Trophoblast cell (in vitro differentiated cells and primary cell): ENCODE measurements at regions not wholly inside any gene's neighbourhood (a gene's known extent, or its start where the extent isn't known, plus 50 kb on each side); places are given as distances from the start of the nearest gene placed in this dataset.
"Not testable (repeated sequence)": the region's sequence is repeated elsewhere in the genome, so short reads cannot be mapped to it uniquely, and the experiment has no call there.

Experiments
- DNase-seq, 2 donors: peaks; one replicate each; pipeline ENCODE4 v3.0.0-alpha.2; 2016
- H2AFZ ChIP-seq: 2 replicates; pipeline ENCODE4 v1.6.1; 2013; ENCODE audit warnings: low read length, moderate library complexity, mild to moderate bottlenecking; ENCODE audit not compliant: insufficient read depth, poor library complexity
- H2AK5ac ChIP-seq: 2 replicates; pipeline ENCODE4 v1.6.1; 2013; ENCODE audit warnings: mild to moderate bottlenecking, low read length
- H2BK120ac ChIP-seq: 2 replicates; pipeline ENCODE4 v1.6.1; 2013; ENCODE audit warnings: low read length, mild to moderate bottlenecking, moderate library complexity; ENCODE audit not compliant: insufficient read depth, poor library complexity
- H2BK12ac ChIP-seq: 2 replicates; pipeline ENCODE4 v1.6.1; 2013; ENCODE audit warnings: mild to moderate bottlenecking, low read length, moderate library complexity
- H2BK5ac ChIP-seq: 2 replicates; pipeline ENCODE4 v1.6.1; 2013; ENCODE audit warnings: low read length, low read depth, moderate library complexity, mild to moderate bottlenecking; ENCODE audit not compliant: poor library complexity
- H3K14ac ChIP-seq: 2 replicates; pipeline ENCODE4 v1.6.1; 2013; ENCODE audit warnings: mild to moderate bottlenecking, low read length
- H3K18ac ChIP-seq: 2 replicates; pipeline ENCODE4 v1.6.1; 2013; ENCODE audit warnings: mild to moderate bottlenecking, low read length
- H3K23ac ChIP-seq: 2 replicates; pipeline ENCODE4 v1.6.1; 2013; ENCODE audit warnings: low read length
- H3K27ac ChIP-seq: 2 replicates; pipeline ENCODE4 v1.5.1; 2013; ENCODE audit warnings: low read depth, mild to moderate bottlenecking, inconsistent platforms, low read length, moderate library complexity
- H3K27me3 ChIP-seq: 2 replicates; pipeline ENCODE4 v1.6.1; 2013; ENCODE audit warnings: inconsistent platforms, mild to moderate bottlenecking, low read length, moderate library complexity; ENCODE audit not compliant: insufficient read depth
- H3K36me3 ChIP-seq, 2 experiments: 1 replicate in 1 of 2; 2 replicates in 1 of 2; pipeline ENCODE4 v1.6.1; 2013; ENCODE audit warnings: low read length in 2 of 2, mild to moderate bottlenecking in 2 of 2, moderate library complexity in 1 of 2; ENCODE audit not compliant: insufficient read depth in 2 of 2, control insufficient read depth in 1 of 2
- H3K4ac ChIP-seq: 2 replicates; pipeline ENCODE4 v1.6.1; 2013; ENCODE audit warnings: low read depth, mild to moderate bottlenecking, low read length, moderate library complexity
- H3K4me1 ChIP-seq, 2 experiments: 1 replicate in 1 of 2; 2 replicates in 1 of 2; pipeline ENCODE4 v1.6.1; 2013; ENCODE audit warnings: low read length in 2 of 2, mild to moderate bottlenecking in 2 of 2, moderate library complexity in 1 of 2; ENCODE audit not compliant: insufficient read depth in 2 of 2, control insufficient read depth in 1 of 2
- H3K4me2 ChIP-seq: 2 replicates; pipeline ENCODE4 v1.6.1; 2013; ENCODE audit warnings: inconsistent platforms, mild to moderate bottlenecking, low read length, moderate library complexity
- H3K4me3 ChIP-seq: 2 replicates; pipeline ENCODE4 v1.5.1; 2013; ENCODE audit warnings: mild to moderate bottlenecking, low read depth, low read length, inconsistent platforms
- H3K79me1 ChIP-seq: one replicate; pipeline ENCODE4 v1.6.1; 2013; ENCODE audit warnings: low read length
- H3K79me2 ChIP-seq: 2 replicates; pipeline ENCODE4 v1.6.1; 2013; ENCODE audit warnings: low read length, mild to moderate bottlenecking; ENCODE audit not compliant: control insufficient read depth, insufficient read depth, poor library complexity
- H3K9ac ChIP-seq: 2 replicates; pipeline ENCODE4 v1.6.1; 2013; ENCODE audit warnings: mild to moderate bottlenecking, low read length
- H3K9me3 ChIP-seq: 2 replicates; pipeline ENCODE4 v1.6.1; 2013; ENCODE audit warnings: low read depth, mild to moderate bottlenecking, control low read depth, inconsistent platforms, low read length; ENCODE audit not compliant: insufficient read depth
- H4K12ac ChIP-seq: 2 replicates; pipeline ENCODE4 v1.6.1; 2013; ENCODE audit warnings: low read depth, mild to moderate bottlenecking, low read length, moderate library complexity
- H4K8ac ChIP-seq: 2 replicates; pipeline ENCODE4 v1.6.1; 2013; ENCODE audit warnings: low read depth, mild to moderate bottlenecking, low read length, moderate library complexity
- H4K91ac ChIP-seq: one replicate; pipeline ENCODE4 v1.6.1; 2013; ENCODE audit warnings: low read depth, mild to moderate bottlenecking, low read length, moderate library complexity
- WGBS: extraction: QIAGEN DNeasy Blood & Tissue Kit; methylation state at CpG from one replicate; pipeline ENCODE4 v1.1.7; 2013; ENCODE audit warnings: missing lambda C conversion rate; ENCODE audit not compliant: insufficient read length, insufficient coverage; ENCODE audit errors: extremely low coverage; 5-methylcytosine and 5-hydroxymethylcytosine counted together

DNA sequence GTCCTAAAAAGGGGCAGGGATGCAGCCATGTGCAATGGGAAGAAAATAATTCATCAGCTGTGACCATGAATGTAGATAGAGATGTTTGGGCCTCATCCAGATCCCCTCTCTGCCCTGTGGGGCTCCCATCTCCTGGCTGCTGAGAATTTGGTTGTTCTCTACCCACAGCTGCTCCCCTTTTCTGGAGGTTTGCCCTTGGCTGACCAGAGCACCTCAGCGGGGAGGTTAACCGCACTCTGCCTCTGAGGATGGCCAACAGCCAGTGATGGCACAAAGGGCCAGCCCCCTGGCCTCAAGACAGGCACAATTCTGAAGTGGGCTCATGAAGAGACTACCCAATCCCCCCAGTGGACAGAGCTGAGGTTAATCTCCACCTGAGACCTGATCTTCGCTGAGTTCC is 61.5 kb upstream of the SERP2 start:
- Histone ChIP-seq H4K8ac (no peak overlapping the region), H3K36me3 (no peaks in the 10 kb centered on the region), H3K4me1 (no peaks in the 10 kb centered on the region), H4K12ac (no peak overlapping the region), H3K27me3 (no peaks in the 10 kb centered on the region), H3K4me2 (no peak overlapping the region), H3K4ac (no peak overlapping the region), H2AK5ac (no peak overlapping the region), H2BK5ac (no peak overlapping the region), H3K79me2 (no peaks in the 10 kb centered on the region), H3K14ac (no peak overlapping the region), H3K23ac (no peak overlapping the region), H2BK12ac (no peak overlapping the region), H3K4me3 (no peak overlapping the region), H2AFZ (no peak overlapping the region), H4K91ac (no peak overlapping the region), H3K27ac (no peak overlapping the region), H3K79me1 (no peaks in the 10 kb centered on the region), H3K18ac (no peak overlapping the region), H3K9me3 (no peaks in the 10 kb centered on the region), H2BK120ac (no peak overlapping the region), H3K9ac (no peak overlapping the region)
- DNase-seq, result no peak
- no CpG with 5 or more reads among the region's 3 CpGs for WGBS

DNA sequence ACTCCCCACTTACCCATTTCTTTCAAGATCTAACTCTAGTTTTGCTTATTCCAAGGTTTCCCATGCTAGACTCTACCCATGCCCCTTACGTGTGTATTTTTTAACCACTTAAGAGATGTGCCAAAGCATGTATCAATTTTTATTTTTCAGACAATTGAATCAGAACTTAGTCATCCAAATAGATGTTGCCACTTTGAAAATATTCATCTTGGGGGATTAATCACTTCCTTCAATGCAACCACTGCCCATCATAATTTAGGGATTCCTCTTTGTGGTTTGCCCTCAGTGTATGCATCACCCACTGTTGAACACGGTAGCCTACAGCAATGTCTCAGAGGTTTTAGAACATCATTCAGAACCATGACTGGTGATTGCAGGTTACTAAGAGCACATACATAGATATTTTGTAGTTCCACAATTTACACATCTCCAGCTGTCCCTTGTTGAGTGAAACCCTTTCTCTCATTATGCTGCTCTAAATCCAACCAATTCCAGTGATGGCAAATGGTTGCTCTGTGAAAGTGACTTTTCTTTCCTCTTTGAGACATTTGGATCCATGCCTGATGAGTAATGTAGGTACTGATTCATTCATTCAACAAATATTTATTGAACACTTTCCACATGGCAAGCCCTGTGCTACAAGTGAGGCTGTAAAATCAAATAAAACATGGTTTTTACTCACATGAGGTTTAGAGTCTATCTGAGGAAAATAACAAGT is 60.6 kb upstream of the SERP2 start:
- DNase-seq, result peak in 1 of 2 donors; percentile 10
- Histone ChIP-seq H3K9me3 (no peaks in the 10 kb centered on the region), H3K9ac (no peak overlapping the region), H3K23ac (no peak overlapping the region), H3K36me3 (no peaks in the 10 kb centered on the region), H2BK120ac (no peak overlapping the region), H3K4me1 (no peaks in the 10 kb centered on the region), H3K4ac (no peak overlapping the region), H3K79me2 (no peaks in the 10 kb centered on the region), H3K4me3 (no peak overlapping the region), H3K4me2 (no peak overlapping the region), H2AFZ (no peak overlapping the region), H3K27me3 (no peaks in the 10 kb centered on the region), H4K12ac (no peak overlapping the region), H2BK12ac (no peak overlapping the region), H2AK5ac (no peak overlapping the region), H3K79me1 (no peaks in the 10 kb centered on the region), H4K91ac (no peak overlapping the region), H3K27ac (no peak overlapping the region), H3K14ac (no peak overlapping the region), H2BK5ac (no peak overlapping the region), H4K8ac (no peak overlapping the region), H3K18ac (no peak overlapping the region)
- WGBS, result no CpG with 5 or more reads among the region's 2 CpGs

DNA sequence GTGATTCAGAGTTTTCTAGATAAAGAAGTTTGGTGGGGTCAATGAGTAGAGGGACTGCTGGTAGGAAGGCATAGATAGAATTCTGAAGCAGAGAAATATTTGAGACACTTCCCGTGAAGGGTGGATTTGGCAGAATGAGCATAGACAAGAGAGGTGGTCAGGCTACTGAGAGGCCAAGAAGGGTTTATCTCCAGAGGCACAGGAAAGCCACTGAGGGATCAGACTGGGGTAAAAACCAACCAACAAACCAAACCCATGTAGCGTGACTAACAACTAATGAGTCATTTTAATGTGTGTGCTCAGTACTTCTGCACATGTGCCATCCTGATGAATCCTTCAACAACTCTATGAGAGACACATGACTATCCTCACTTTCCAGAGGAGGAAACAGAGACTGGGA is 60.0 kb upstream of the SERP2 start:
- no peak overlapping the region for H2AK5ac ChIP-seq
- H3K4me1 ChIP-seq, result no peaks in the 10 kb centered on the region
- no peak overlapping the region for H3K9ac ChIP-seq
- no peak overlapping the region for H2BK12ac ChIP-seq
- no peaks in the 10 kb centered on the region for H3K36me3 ChIP-seq
- no peak overlapping the region for H3K14ac ChIP-seq
- H4K91ac ChIP-seq, result no peak overlapping the region
- no peak overlapping the region for H2BK5ac ChIP-seq
- no peak overlapping the region for H3K4me3 ChIP-seq
- H2AFZ ChIP-seq, result no peak overlapping the region
- H3K23ac ChIP-seq, result no peak overlapping the region
- no peak overlapping the region for H2BK120ac ChIP-seq
- H3K79me2 ChIP-seq, result no peaks in the 10 kb centered on the region
- H4K12ac ChIP-seq, result no peak overlapping the region
- no peak overlapping the region for H4K8ac ChIP-seq
- no peak overlapping the region for H3K4ac ChIP-seq
- no peak overlapping the region for H3K4me2 ChIP-seq
- no peaks in the 10 kb centered on the region for H3K79me1 ChIP-seq
- H3K27ac ChIP-seq, result no peak overlapping the region
- peak in 1 of 2 donors; percentile 42 for DNase-seq
- no peak overlapping the region for H3K18ac ChIP-seq
- no CpG with 5 or more reads among the region's 2 CpGs for WGBS
- no peaks in the 10 kb centered on the region for H3K9me3 ChIP-seq
- H3K27me3 ChIP-seq, result no peaks in the 10 kb centered on the region

DNA sequence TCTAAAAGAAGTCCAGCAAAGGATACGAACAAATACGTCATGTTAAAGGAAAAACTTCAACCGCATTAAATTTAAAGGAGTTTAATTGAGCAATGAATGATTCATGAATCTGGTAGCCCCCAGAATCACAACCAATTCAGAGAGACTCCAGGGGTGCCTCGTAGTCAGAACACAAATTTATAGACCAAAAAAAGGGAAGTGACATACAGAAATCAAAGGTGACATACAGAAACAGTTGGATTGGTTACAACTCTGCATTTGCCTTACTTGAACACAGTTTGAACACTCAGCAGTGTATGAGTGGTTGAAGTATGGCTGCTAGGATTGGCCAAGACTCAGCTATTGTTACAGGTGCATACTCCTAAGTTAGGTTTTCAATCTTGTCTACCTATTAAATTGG is 59.5 kb upstream of the SERP2 start:
- H2AFZ ChIP-seq, H2BK12ac ChIP-seq, H3K18ac ChIP-seq, H2BK120ac ChIP-seq, H3K4me3 ChIP-seq, H3K27me3 ChIP-seq, H3K4me2 ChIP-seq, H3K14ac ChIP-seq, H2BK5ac ChIP-seq, H3K9me3 ChIP-seq, H3K23ac ChIP-seq, H3K27ac ChIP-seq, H3K79me2 ChIP-seq, DNase-seq, H4K8ac ChIP-seq, H3K4me1 ChIP-seq, H4K12ac ChIP-seq, H2AK5ac ChIP-seq, H3K9ac ChIP-seq, H3K36me3 ChIP-seq, H3K4ac ChIP-seq, H3K79me1 ChIP-seq, H4K91ac ChIP-seq: not testable (repeated sequence)
- WGBS, result no CpG with 5 or more reads among the region's 4 CpGs
